Fibroblast of lung (primary cell): ENCODE measurements at regions not wholly inside any gene's neighbourhood (a gene's known extent, or its start where the extent isn't known, plus 50 kb on each side); places are given as distances from the start of the nearest gene placed in this dataset.
A peak's percentile ranks its signal among the peaks of the same experiment; 100 is the strongest.

Source experiments
- DNase-seq, 2 donors: peaks; one replicate each; pipeline versions ENCODE4 v3.0.0 to v3.0.0-alpha.2; 2010; ENCODE audit warnings: low read depth in 2 of 2
- H2AFZ ChIP-seq: 2 replicates; pipeline ENCODE4 v1.5.1; 2012; ENCODE audit warnings: low read length, control low read depth, inconsistent platforms
- H3K27ac ChIP-seq: 2 replicates; pipeline ENCODE4 v1.5.1; 2011; ENCODE audit warnings: low read length, control low read depth; ENCODE audit not compliant: insufficient read depth
- H3K27me3 ChIP-seq: 2 replicates; pipeline ENCODE4 v1.5.1; 2011; ENCODE audit warnings: mild to moderate bottlenecking, low read length; ENCODE audit not compliant: control insufficient read depth, insufficient read depth
- H3K36me3 ChIP-seq: 2 replicates; pipeline ENCODE4 v1.5.1; 2011; ENCODE audit warnings: low read length; ENCODE audit not compliant: control insufficient read depth, insufficient read depth
- H3K4me1 ChIP-seq: 2 replicates; pipeline ENCODE4 v1.5.1; 2011; ENCODE audit warnings: low read length; ENCODE audit not compliant: control insufficient read depth, insufficient read depth; ENCODE audit errors: extremely low read depth
- H3K4me2 ChIP-seq: 2 replicates; pipeline ENCODE4 v1.5.1; 2011; ENCODE audit warnings: low read length, control low read depth; ENCODE audit not compliant: insufficient read depth; ENCODE audit errors: extremely low read depth
- H3K4me3 ChIP-seq, 4 experiments: fragments of 200-600 bp in 1 of 4; sonication (generic) in 1 of 4; replicated peaks in 1 of 4; 2 replicates each; pipeline ENCODE4 v1.5.1; 2011 to 2016; ENCODE audit warnings: low read length in 4 of 4, low read depth in 3 of 4, mild to moderate bottlenecking in 3 of 4, control low read depth in 2 of 4, inconsistent platforms in 1 of 4, mixed read lengths in 1 of 4; ENCODE audit not compliant: insufficient read depth in 1 of 4; ENCODE audit errors: control extremely low read depth in 1 of 4
- H3K79me2 ChIP-seq: 2 replicates; pipeline ENCODE4 v1.5.1; 2012; ENCODE audit warnings: mild to moderate bottlenecking, low read length, inconsistent platforms; ENCODE audit not compliant: control insufficient read depth, insufficient read depth
- H3K9ac ChIP-seq: 2 replicates; pipeline ENCODE4 v1.5.1; 2011; ENCODE audit warnings: mild to moderate bottlenecking, low read length, control low read depth; ENCODE audit not compliant: insufficient read depth
- H3K9me3 ChIP-seq: 2 replicates; pipeline ENCODE4 v1.5.1; 2012; ENCODE audit warnings: low read depth, low read length; ENCODE audit not compliant: control insufficient read depth, insufficient read depth
- H4K20me1 ChIP-seq: 2 replicates; pipeline ENCODE4 v1.5.1; 2011; ENCODE audit warnings: low read length; ENCODE audit not compliant: control insufficient read depth, insufficient read depth; ENCODE audit errors: extremely low read depth
- EZH2 ChIP-seq: IDR thresholded peaks from 2 replicates; pipeline ENCODE4 v1.5.1; 2012; ENCODE audit warnings: low read length, control low read depth, mild to moderate bottlenecking; ENCODE audit errors: missing control alignments
- TF ChIP-seq, protein P1 (sequence below), 2 donors: IDR thresholded peaks in 1 of 2; conservative IDR thresholded peaks in 1 of 2; 1 replicate in 1 of 2; 2 replicates in 1 of 2; pipeline ENCODE4 v1.5.1; 2011 to 2012; ENCODE audit warnings: low read length in 2 of 2, control low read depth in 1 of 2, inconsistent platforms in 1 of 2, low read depth in 1 of 2, mild to moderate bottlenecking in 1 of 2

DNA sequence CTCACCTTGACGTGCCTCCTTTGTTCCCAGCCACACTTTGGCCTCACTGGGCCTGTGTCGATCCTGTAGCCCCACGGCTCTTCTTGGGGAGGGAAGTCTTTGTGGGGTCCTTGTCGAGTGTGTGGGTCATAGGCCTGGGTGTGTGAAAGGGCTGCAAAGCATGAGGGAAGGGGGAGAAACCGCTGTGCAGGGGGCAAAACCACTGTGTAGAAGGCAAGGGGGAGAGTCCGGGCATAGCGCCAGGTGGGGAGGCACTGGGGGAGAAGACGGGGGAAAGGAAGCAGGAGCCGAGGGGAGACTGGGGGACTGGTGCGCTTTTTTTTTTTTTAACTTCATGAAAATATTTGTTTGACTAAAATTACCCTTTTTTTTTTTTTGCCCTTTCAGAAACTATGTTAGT, 65.1 kb upstream of the RASD2 start:
- no peaks in the 10 kb centered on the region for H3K79me2 ChIP-seq

DNA sequence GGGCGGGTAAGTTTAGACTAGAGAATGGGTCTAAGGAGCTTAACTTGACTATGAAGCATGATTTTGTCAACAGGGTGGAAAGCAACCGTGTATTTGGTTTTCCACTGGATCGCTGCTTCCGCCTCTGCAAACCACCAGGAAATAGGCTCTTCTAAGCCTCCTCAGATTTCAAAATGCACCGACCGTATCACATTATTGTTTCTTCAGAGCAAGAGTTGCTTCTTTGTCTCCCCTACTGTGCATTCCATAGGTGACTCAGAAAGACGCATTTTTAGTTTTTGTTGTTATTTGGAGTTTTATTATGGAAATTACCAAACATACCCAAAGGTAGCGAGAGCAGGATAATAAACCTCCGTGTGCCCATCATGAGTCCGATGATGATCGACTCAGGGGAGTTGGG, 64.3 kb upstream of the RASD2 start:
- Histone ChIP-seq H3K4me2 (no peak overlapping the region), H3K9me3 (no peaks in the 10 kb centered on the region), H3K9ac (no peak overlapping the region), H4K20me1 (no peaks in the 10 kb centered on the region), H3K79me2 (no peaks in the 10 kb centered on the region), H3K36me3 (no peaks in the 10 kb centered on the region), H3K27me3 (no peaks in the 10 kb centered on the region), H2AFZ (no peak overlapping the region), H3K4me3 (no peak overlapping the region), H3K4me1 (peaks cover 7% of the 10 kb centered on the region), H3K27ac (no peak overlapping the region)
- peak in 1 of 2 donors; percentile 64 for DNase-seq
- no peak for TF ChIP-seq EZH2
- TF ChIP-seq, protein P1, sequence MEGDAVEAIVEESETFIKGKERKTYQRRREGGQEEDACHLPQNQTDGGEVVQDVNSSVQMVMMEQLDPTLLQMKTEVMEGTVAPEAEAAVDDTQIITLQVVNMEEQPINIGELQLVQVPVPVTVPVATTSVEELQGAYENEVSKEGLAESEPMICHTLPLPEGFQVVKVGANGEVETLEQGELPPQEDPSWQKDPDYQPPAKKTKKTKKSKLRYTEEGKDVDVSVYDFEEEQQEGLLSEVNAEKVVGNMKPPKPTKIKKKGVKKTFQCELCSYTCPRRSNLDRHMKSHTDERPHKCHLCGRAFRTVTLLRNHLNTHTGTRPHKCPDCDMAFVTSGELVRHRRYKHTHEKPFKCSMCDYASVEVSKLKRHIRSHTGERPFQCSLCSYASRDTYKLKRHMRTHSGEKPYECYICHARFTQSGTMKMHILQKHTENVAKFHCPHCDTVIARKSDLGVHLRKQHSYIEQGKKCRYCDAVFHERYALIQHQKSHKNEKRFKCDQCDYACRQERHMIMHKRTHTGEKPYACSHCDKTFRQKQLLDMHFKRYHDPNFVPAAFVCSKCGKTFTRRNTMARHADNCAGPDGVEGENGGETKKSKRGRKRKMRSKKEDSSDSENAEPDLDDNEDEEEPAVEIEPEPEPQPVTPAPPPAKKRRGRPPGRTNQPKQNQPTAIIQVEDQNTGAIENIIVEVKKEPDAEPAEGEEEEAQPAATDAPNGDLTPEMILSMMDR (conservative IDR thresholded peaks at IDR 0.05 in 1 of 2, IDR thresholded peaks at IDR 0.05 in 1 of 2; ENCODE audit: low read depth in 1 of 2, low read length in 2 of 2) = no peak

More for the DNA sequence above, 65.1 kb upstream of the RASD2 start:
- Histone ChIP-seq H3K4me2 (no peak overlapping the region), H3K36me3 (no peaks in the 10 kb centered on the region), H2AFZ (no peak overlapping the region), H3K27ac (no peak overlapping the region), H3K9ac (no peak overlapping the region), H3K9me3 (no peaks in the 10 kb centered on the region), H3K4me1 (peaks cover 7% of the 10 kb centered on the region), H3K4me3 (no peak overlapping the region), H3K27me3 (no peaks in the 10 kb centered on the region), H4K20me1 (no peaks in the 10 kb centered on the region)
- DNase-seq = no peak
- TF ChIP-seq, protein P1 (conservative IDR thresholded peaks at IDR 0.05 in 1 of 2, IDR thresholded peaks at IDR 0.05 in 1 of 2; ENCODE audit: low read depth in 1 of 2, low read length in 2 of 2) = no peak
- no peak for TF ChIP-seq EZH2

DNA sequence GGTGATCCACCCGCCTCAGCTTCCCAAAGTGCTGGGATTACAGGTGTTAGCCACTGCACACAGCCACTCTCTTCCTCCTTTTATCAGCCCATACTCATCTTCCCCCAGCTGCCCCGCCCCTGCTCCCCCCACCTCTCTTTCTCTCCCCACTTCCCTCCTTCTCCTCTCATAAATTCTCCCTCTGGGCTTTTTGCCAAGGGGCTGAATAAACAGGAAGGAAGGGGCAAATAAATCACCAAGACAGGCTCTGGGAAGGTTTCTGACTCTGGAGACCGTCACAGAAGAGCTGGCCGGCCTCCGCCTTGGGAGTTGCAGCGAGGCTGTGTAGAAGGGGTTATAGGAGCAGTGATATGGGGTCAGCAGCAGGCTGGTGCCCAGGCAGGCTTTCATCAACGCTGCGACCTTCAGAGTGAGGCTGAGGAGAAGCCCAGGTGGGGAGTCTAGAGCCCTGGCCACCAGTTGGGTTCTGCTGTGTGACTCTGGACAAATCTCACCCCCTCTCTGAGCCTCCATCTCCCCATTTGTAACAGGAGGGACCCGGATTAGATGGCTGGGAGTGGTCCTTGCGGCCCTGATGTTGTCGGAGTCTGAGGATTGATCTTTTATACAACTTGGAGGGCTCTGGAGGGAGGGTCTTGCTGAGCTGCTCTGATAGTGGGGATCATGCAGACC, 62.6 kb upstream of the RASD2 start:
- TF ChIP-seq, protein P1 (conservative IDR thresholded peaks at IDR 0.05 in 1 of 2, IDR thresholded peaks at IDR 0.05 in 1 of 2; ENCODE audit: low read depth in 1 of 2, low read length in 2 of 2) = no peak
- no peak for TF ChIP-seq EZH2
- Histone ChIP-seq H3K27ac (no peak overlapping the region), H3K4me2 (no peak overlapping the region), H3K9me3 (no peaks in the 10 kb centered on the region), H3K36me3 (no peaks in the 10 kb centered on the region), H3K27me3 (no peaks in the 10 kb centered on the region), H3K79me2 (no peaks in the 10 kb centered on the region), H4K20me1 (no peaks in the 10 kb centered on the region), H2AFZ (no peak overlapping the region), H3K9ac (no peak overlapping the region), H3K4me3 (no peak overlapping the region), H3K4me1 (peaks cover 7% of the 10 kb centered on the region)
- DNase-seq = peak; percentile 83 to 92
